NCI-H2196 treated with DMSO at 0.1 percent for 48 hours (cell line): ENCODE measurements at regions not wholly inside any gene's neighbourhood (a gene's known extent, or its start where the extent isn't known, plus 50 kb on each side); places are given as distances from the start of the nearest gene placed in this dataset.
"Not testable (repeated sequence)": the region's sequence is repeated elsewhere in the genome, so short reads cannot be mapped to it uniquely, and the experiment has no call there.

Experiments used
- DNase-seq: peaks from one replicate; lab custom pipeline; 2025; ENCODE audit not compliant: unreplicated experiment; lab: John Stamatoyannopoulos, UW

GRCh38 chr12:72863671-72864070, 591.5 kb downstream of the TRHDE start:
- no peak for DNase-seq

GRCh38 chr12:72865921-72866320, 593.8 kb downstream of the TRHDE start:
- no peak for DNase-seq

- DNase-seq: no peak
Observed at GRCh38 chr12:72869024-72869423, 596.9 kb downstream of the TRHDE start.

- DNase-seq: no peak
Observed at GRCh38 chr12:72872238-72872887, 600.2 kb downstream of the TRHDE start.

GRCh38 chr12:72872996-72873395, 600.8 kb downstream of the TRHDE start:
- no peak for DNase-seq

GRCh38 chr12:72876092-72876491, 603.9 kb downstream of the TRHDE start:
- DNase-seq: no peak

GRCh38 chr12:72888693-72889092, 616.5 kb downstream of the TRHDE start:
- DNase-seq: no peak

- DNase-seq: no peak
Observed at GRCh38 chr12:72889791-72890190, 617.6 kb downstream of the TRHDE start.

- DNase-seq: no peak
Observed at GRCh38 chr12:72901685-72902084, 629.5 kb downstream of the TRHDE start.

- DNase-seq: no peak
Observed at GRCh38 chr12:72925716-72926115, 653.5 kb downstream of the TRHDE start.

GRCh38 chr12:72931838-72932237, 659.7 kb downstream of the TRHDE start:
- DNase-seq: not testable (repeated sequence)

GRCh38 chr12:72937486-72937885, 665.3 kb downstream of the TRHDE start:
- DNase-seq: no peak

GRCh38 chr12:72957454-72957853, 685.3 kb downstream of the TRHDE start:
- no peak for DNase-seq

GRCh38 chr12:72966684-72967083, 694.5 kb downstream of the TRHDE start:
- no peak for DNase-seq

GRCh38 chr12:72974954-72975555, 702.9 kb downstream of the TRHDE start:
- no peak for DNase-seq

GRCh38 chr12:72978999-72979398, 706.8 kb downstream of the TRHDE start:
- DNase-seq: no peak

GRCh38 chr12:72982356-72982755, 710.2 kb downstream of the TRHDE start:
- DNase-seq: no peak

- DNase-seq: no peak
Observed at GRCh38 chr12:72986963-72987362, 714.8 kb downstream of the TRHDE start.

- no peak for DNase-seq
Observed at GRCh38 chr12:72989458-72989947, 717.3 kb downstream of the TRHDE start.

GRCh38 chr12:72995029-72995428, 722.9 kb downstream of the TRHDE start:
- DNase-seq: not testable (repeated sequence)

GRCh38 chr12:72995616-72996015, 723.4 kb downstream of the TRHDE start:
- DNase-seq: no peak

- DNase-seq: not testable (repeated sequence)
Observed at GRCh38 chr12:73001806-73002205, 729.6 kb downstream of the TRHDE start.

GRCh38 chr12:73002504-73002903, 730.3 kb downstream of the TRHDE start:
- not testable (repeated sequence) for DNase-seq
